ENCODE measurements at regions not wholly inside any gene's neighbourhood (a gene's known extent, or its start where the extent isn't known, plus 50 kb on each side); places are given as distances from the start of the nearest gene placed in this dataset.
"Not testable (repeated sequence)": the region's sequence is repeated elsewhere in the genome, so short reads cannot be mapped to it uniquely, and the experiment has no call there.

- no peak overlapping the region for H3K4me2 ChIP-seq (ENCODE audit: insufficient read depth, low read length)
- no peak overlapping the region for H3K27ac ChIP-seq (ENCODE audit: insufficient read depth, low read depth, low read length)
- no peaks in the 10 kb centered on the region for H3K36me3 ChIP-seq (ENCODE audit: control insufficient read depth in 2 of 2, extremely low read depth in 1 of 2, insufficient read depth in 2 of 2, low read length in 2 of 2)
- DNase-seq (ENCODE audit: low read depth, low spot score) (no peak), FAIRE-seq (no peak)
- intact Hi-C loops (cut with micrococcal nuclease), result no loop called here
- no peak overlapping the region for H3K4me3 ChIP-seq (replicated peaks in 1 of 3; ENCODE audit: insufficient read depth in 1 of 3, low read depth in 1 of 3, low read length in 3 of 3)
- no peaks in the 10 kb centered on the region for H3K9me1 ChIP-seq (replicated peaks; ENCODE audit: control insufficient read depth, extremely low read depth, insufficient read depth, low read length)
- CTCF ChIA-PET, result no interaction called here
- TF ChIP-seq CTCF (IDR thresholded peaks at IDR 0.05; ENCODE audit: extremely low read depth in 1 of 2, insufficient read depth in 1 of 2, low read depth in 1 of 2, low read length in 2 of 2) (no peak), POLR2A (IDR thresholded peaks at IDR 0.05; ENCODE audit: low read depth, low read length) (no peak), FOS (IDR thresholded peaks at IDR 0.05; ENCODE audit: borderline replicate concordance, insufficient read depth, low read length) (no peak), MAX (IDR thresholded peaks at IDR 0.05; ENCODE audit: insufficient read depth, insufficient read length) (no peak), EZH2 (IDR thresholded peaks at IDR 0.05; ENCODE audit: borderline replicate concordance, low read depth, low read length, severe bottlenecking) (no peak), POLR2AphosphoS5 (IDR thresholded peaks at IDR 0.05; ENCODE audit: insufficient read depth, low read depth, low read length) (no peak), JUN (IDR thresholded peaks at IDR 0.05; ENCODE audit: borderline replicate concordance, insufficient read depth, insufficient read length, low read depth) (no peak)
- H3K9me3 ChIP-seq (replicated peaks; ENCODE audit: control insufficient read depth, insufficient read depth, low read length), result no peaks in the 10 kb centered on the region
- no peaks in the 10 kb centered on the region for H3K4me1 ChIP-seq (ENCODE audit: control insufficient read depth, extremely low read depth, insufficient read depth, low read length)
- POLR2A ChIA-PET, result no interaction called here
- no peaks in the 10 kb centered on the region for H4K20me1 ChIP-seq (replicated peaks; ENCODE audit: control insufficient read depth, extremely low read depth, insufficient read depth, low read length)
- no peaks in the 10 kb centered on the region for H3K79me2 ChIP-seq (ENCODE audit: control insufficient read depth, insufficient read depth, low read length)
- no peaks in the 10 kb centered on the region for H3K27me3 ChIP-seq (ENCODE audit: control insufficient read depth in 2 of 2, insufficient read depth in 2 of 2, low read length in 2 of 2)
- H3K9ac ChIP-seq (replicated peaks; ENCODE audit: extremely low read depth, insufficient read depth, low read length), result no peak overlapping the region
- H2AFZ ChIP-seq (ENCODE audit: low read depth, low read length), result no peak overlapping the region
- dilution Hi-C loops (cut with MboI; ENCODE audit: extremely low pct_ligation_motif_present, low sequenced_read_pairs), result no loop called here
- BruUV-seq (replicated peaks), result no TSS peak
These were observed 131.5 kb upstream of the LRATD1 start for GRCh38 chr2:14501061-14501460.

- FAIRE-seq; H2AFZ ChIP-seq (ENCODE audit: low read depth, low read length); intact Hi-C loops (cut with micrococcal nuclease); H3K4me3 ChIP-seq (replicated peaks in 1 of 3; ENCODE audit: insufficient read depth in 1 of 3, low read depth in 1 of 3, low read length in 3 of 3); H3K27ac ChIP-seq (ENCODE audit: insufficient read depth, low read depth, low read length); H3K36me3 ChIP-seq (ENCODE audit: control insufficient read depth in 2 of 2, extremely low read depth in 1 of 2, insufficient read depth in 2 of 2, low read length in 2 of 2); H3K9me3 ChIP-seq (replicated peaks; ENCODE audit: control insufficient read depth, insufficient read depth, low read length); H3K79me2 ChIP-seq (ENCODE audit: control insufficient read depth, insufficient read depth, low read length); H3K9me1 ChIP-seq (replicated peaks; ENCODE audit: control insufficient read depth, extremely low read depth, insufficient read depth, low read length); H3K27me3 ChIP-seq (ENCODE audit: control insufficient read depth in 2 of 2, insufficient read depth in 2 of 2, low read length in 2 of 2); dilution Hi-C loops (cut with MboI; ENCODE audit: extremely low pct_ligation_motif_present, low sequenced_read_pairs); BruUV-seq (replicated peaks); POLR2A ChIA-PET; H3K9ac ChIP-seq (replicated peaks; ENCODE audit: extremely low read depth, insufficient read depth, low read length); CTCF ChIA-PET; DNase-seq (ENCODE audit: low read depth, low spot score); H4K20me1 ChIP-seq (replicated peaks; ENCODE audit: control insufficient read depth, extremely low read depth, insufficient read depth, low read length); H3K4me1 ChIP-seq (ENCODE audit: control insufficient read depth, extremely low read depth, insufficient read depth, low read length); H3K4me2 ChIP-seq (ENCODE audit: insufficient read depth, low read length): not testable (repeated sequence)
These were observed 125.6 kb upstream of the LRATD1 start for GRCh38 chr2:14506955-14507354.

Data from endothelial cell of umbilical vein (primary cell).